WTC11 (cell line): ENCODE measurements at regions not wholly inside any gene's neighbourhood (a gene's known extent, or its start where the extent isn't known, plus 50 kb on each side); places are given as distances from the start of the nearest gene placed in this dataset.

Experiments used
- ATAC-seq: fragments of 200-7000 bp; cut with Tn5 transposase; 2 replicates; pipeline ENCODE4 v1.10.0; 2021; ENCODE audit warnings: mild to moderate bottlenecking, moderate library complexity
- CTCF ChIA-PET: fragments of 300-600 bp; sonication (Branson Sonifier 250); formaldehyde crosslinking; loops from one replicate; lab custom pipeline; 2021; ENCODE audit warnings: antibody characterized with exemption; lab: Charles Lee
- POLR2A ChIA-PET: fragments of 350-600 bp; sonication (Branson Sonifier 250); formaldehyde crosslinking; loops from one replicate; lab custom pipeline; 2021; ENCODE audit warnings: antibody characterized with exemption; lab: Charles Lee
- DNase-seq: peaks from one replicate; pipeline ENCODE4 v3.0.0; 2021; ENCODE audit warnings: low spot score
- H3K27ac Mint-ChIP-seq: 2 replicates; pipeline ENCODE4 v1.8.0; 2021; ENCODE audit warnings: mixed read lengths
- H3K27me3 Mint-ChIP-seq: 2 replicates; pipeline ENCODE4 v1.8.0; 2021; ENCODE audit warnings: low read depth, mild to moderate bottlenecking, moderate library complexity, mixed read lengths
- H3K36me3 Mint-ChIP-seq: 2 replicates; pipeline ENCODE4 v1.8.0; 2021; ENCODE audit warnings: mixed read lengths
- H3K4me1 Mint-ChIP-seq: 2 replicates; pipeline ENCODE4 v1.8.0; 2022; ENCODE audit warnings: mixed read lengths
- H3K4me3 Mint-ChIP-seq: 2 replicates; pipeline ENCODE4 v1.8.0; 2021; ENCODE audit warnings: mild to moderate bottlenecking, moderate library complexity, mixed read lengths
- H3K9me3 Mint-ChIP-seq: 2 replicates; pipeline ENCODE4 v1.8.0; 2021; ENCODE audit warnings: mixed read lengths
- AFF4 ChIP-seq: sonication (generic); formaldehyde crosslinking; IDR thresholded peaks from 2 replicates; pipeline ENCODE4 v1.8.1; 2023; ENCODE audit warnings: mild to moderate bottlenecking, missing genetic modification reagents, borderline replicate concordance
- ARID4B ChIP-seq: sonication (generic); formaldehyde crosslinking; IDR thresholded peaks from 2 replicates; pipeline ENCODE4 v1.8.0; 2023; ENCODE audit warnings: missing genetic modification reagents, mild to moderate bottlenecking, borderline replicate concordance
- ATF1 ChIP-seq: sonication (generic); formaldehyde crosslinking; IDR thresholded peaks from 2 replicates; pipeline ENCODE4 v1.8.1; 2023; ENCODE audit warnings: mild to moderate bottlenecking, moderate library complexity, missing genetic modification reagents
- CBFB ChIP-seq: sonication (generic); formaldehyde crosslinking; IDR thresholded peaks from 2 replicates; pipeline ENCODE4 v1.8.1; 2022; ENCODE audit warnings: mild to moderate bottlenecking, low read depth, missing genetic modification reagents
- EMX1 ChIP-seq: fragments of 250-450 bp; sonication (Bioruptor Pico); IDR thresholded peaks from 2 replicates; pipeline ENCODE4 v1.8.0; 2021; ENCODE audit warnings: mild to moderate bottlenecking
- GRHL2 ChIP-seq: fragments of 250-450 bp; sonication (Bioruptor Pico); IDR thresholded peaks from 2 replicates; pipeline ENCODE4 v1.8.0; 2022; ENCODE audit warnings: mild to moderate bottlenecking, moderate library complexity; ENCODE audit not compliant: insufficient replicate concordance, severe bottlenecking
- IRF2 ChIP-seq: sonication (generic); formaldehyde crosslinking; IDR thresholded peaks from 2 replicates; pipeline ENCODE4 v1.8.0; 2022; ENCODE audit warnings: low read depth, missing genetic modification reagents, borderline replicate concordance
- KAT7 ChIP-seq: sonication (generic); formaldehyde crosslinking; IDR thresholded peaks from 2 replicates; pipeline ENCODE4 v1.8.1; 2023; ENCODE audit warnings: missing genetic modification reagents, mild to moderate bottlenecking, borderline replicate concordance
- NFE2L1 ChIP-seq: sonication (generic); formaldehyde crosslinking; IDR thresholded peaks from 2 replicates; pipeline ENCODE4 v1.8.1; 2023; ENCODE audit warnings: missing genetic modification reagents
- SOX15 ChIP-seq: fragments of 250-450 bp; sonication (Bioruptor Pico); IDR thresholded peaks from 2 replicates; pipeline ENCODE4 v1.9.0; 2021; ENCODE audit warnings: mild to moderate bottlenecking
- TEAD4 ChIP-seq: sonication (generic); formaldehyde crosslinking; IDR thresholded peaks from 2 replicates; pipeline ENCODE4 v1.8.0; 2022; ENCODE audit warnings: mild to moderate bottlenecking, missing genetic modification reagents
- ZNF219 ChIP-seq: sonication (generic); formaldehyde crosslinking; IDR thresholded peaks from 2 replicates; pipeline ENCODE4 v1.8.0; 2023; ENCODE audit warnings: missing genetic modification reagents, mild to moderate bottlenecking, borderline replicate concordance
- ZNF281 ChIP-seq: sonication (generic); formaldehyde crosslinking; IDR thresholded peaks from 2 replicates; pipeline ENCODE4 v1.8.0; 2023; ENCODE audit warnings: mild to moderate bottlenecking, missing genetic modification reagents
- ZNF396 ChIP-seq: fragments of 250-450 bp; sonication (Bioruptor Pico); IDR thresholded peaks from 2 replicates; pipeline ENCODE4 v1.8.0; 2021; ENCODE audit warnings: mild to moderate bottlenecking, moderate library complexity, borderline replicate concordance
- ZNF671 ChIP-seq: fragments of 250-450 bp; sonication (Bioruptor Pico); IDR thresholded peaks from 2 replicates; pipeline ENCODE4 v1.8.0; 2021; ENCODE audit warnings: mild to moderate bottlenecking
- TF ChIP-seq, protein P1 (sequence below): sonication (generic); formaldehyde crosslinking; IDR thresholded peaks from 2 replicates; pipeline ENCODE4 v1.8.1; 2023; ENCODE audit warnings: mild to moderate bottlenecking, missing genetic modification reagents, moderate library complexity
- TF ChIP-seq, protein P2 (sequence below): sonication (generic); formaldehyde crosslinking; IDR thresholded peaks from 2 replicates; pipeline ENCODE4 v1.8.1; 2022; ENCODE audit warnings: mild to moderate bottlenecking, moderate library complexity, missing genetic modification reagents
- TF ChIP-seq, protein P3 (sequence below): sonication (generic); formaldehyde crosslinking; IDR thresholded peaks from 2 replicates; pipeline ENCODE4 v1.8.1; 2023; ENCODE audit warnings: mild to moderate bottlenecking, missing genetic modification reagents

- POLR2A ChIA-PET = no interaction called here
- Mint-ChIP-seq H3K27ac (no peak overlapping the region), H3K4me1 (peaks cover 18% of the 10 kb centered on the region), H3K4me3 (no peak overlapping the region), H3K36me3 (no peaks in the 10 kb centered on the region), H3K9me3 (no peaks in the 10 kb centered on the region), H3K27me3 (no peaks in the 10 kb centered on the region)
- CTCF ChIA-PET = no interaction called here
- DNase-seq = no peak
- no peak for ATAC-seq
- TF ChIP-seq, protein P1, sequence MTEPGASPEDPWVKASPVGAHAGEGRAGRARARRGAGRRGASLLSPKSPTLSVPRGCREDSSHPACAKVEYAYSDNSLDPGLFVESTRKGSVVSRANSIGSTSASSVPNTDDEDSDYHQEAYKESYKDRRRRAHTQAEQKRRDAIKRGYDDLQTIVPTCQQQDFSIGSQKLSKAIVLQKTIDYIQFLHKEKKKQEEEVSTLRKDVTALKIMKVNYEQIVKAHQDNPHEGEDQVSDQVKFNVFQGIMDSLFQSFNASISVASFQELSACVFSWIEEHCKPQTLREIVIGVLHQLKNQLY (CRISPR knock-in tag) = no peak
- TF ChIP-seq AFF4 (no peak), ZNF219 (CRISPR knock-in tag) (no peak), GRHL2 (CRISPR knock-in tag) (no peak), NFE2L1 (CRISPR knock-in tag) (no peak), IRF2 (CRISPR knock-in tag) (no peak), ZNF671 (CRISPR knock-in tag) (no peak), KAT7 (CRISPR knock-in tag) (no peak), TEAD4 (no peak), ZNF396 (CRISPR knock-in tag) (no peak), ZNF281 (CRISPR knock-in tag) (no peak), EMX1 (CRISPR knock-in tag) (no peak), ARID4B (CRISPR knock-in tag) (no peak), CBFB (CRISPR knock-in tag) (no peak), SOX15 (CRISPR knock-in tag) (no peak), ATF1 (CRISPR knock-in tag) (no peak)
- TF ChIP-seq, protein P2, sequence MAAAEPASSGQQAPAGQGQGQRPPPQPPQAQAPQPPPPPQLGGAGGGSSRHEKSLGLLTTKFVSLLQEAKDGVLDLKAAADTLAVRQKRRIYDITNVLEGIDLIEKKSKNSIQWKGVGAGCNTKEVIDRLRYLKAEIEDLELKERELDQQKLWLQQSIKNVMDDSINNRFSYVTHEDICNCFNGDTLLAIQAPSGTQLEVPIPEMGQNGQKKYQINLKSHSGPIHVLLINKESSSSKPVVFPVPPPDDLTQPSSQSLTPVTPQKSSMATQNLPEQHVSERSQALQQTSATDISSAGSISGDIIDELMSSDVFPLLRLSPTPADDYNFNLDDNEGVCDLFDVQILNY (CRISPR knock-in tag) = no peak
- TF ChIP-seq, protein P3, sequence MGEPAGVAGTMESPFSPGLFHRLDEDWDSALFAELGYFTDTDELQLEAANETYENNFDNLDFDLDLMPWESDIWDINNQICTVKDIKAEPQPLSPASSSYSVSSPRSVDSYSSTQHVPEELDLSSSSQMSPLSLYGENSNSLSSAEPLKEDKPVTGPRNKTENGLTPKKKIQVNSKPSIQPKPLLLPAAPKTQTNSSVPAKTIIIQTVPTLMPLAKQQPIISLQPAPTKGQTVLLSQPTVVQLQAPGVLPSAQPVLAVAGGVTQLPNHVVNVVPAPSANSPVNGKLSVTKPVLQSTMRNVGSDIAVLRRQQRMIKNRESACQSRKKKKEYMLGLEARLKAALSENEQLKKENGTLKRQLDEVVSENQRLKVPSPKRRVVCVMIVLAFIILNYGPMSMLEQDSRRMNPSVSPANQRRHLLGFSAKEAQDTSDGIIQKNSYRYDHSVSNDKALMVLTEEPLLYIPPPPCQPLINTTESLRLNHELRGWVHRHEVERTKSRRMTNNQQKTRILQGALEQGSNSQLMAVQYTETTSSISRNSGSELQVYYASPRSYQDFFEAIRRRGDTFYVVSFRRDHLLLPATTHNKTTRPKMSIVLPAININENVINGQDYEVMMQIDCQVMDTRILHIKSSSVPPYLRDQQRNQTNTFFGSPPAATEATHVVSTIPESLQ = no peak
Measured at GRCh38 chr5:120007598-120007997, 378.2 kb downstream of the FAM170A start.
